HG03521 (cell line): ENCODE measurements at regions not wholly inside any gene's neighbourhood (a gene's known extent, or its start where the extent isn't known, plus 50 kb on each side); places are given as distances from the start of the nearest gene placed in this dataset.

Experiments used
- ATAC-seq: cut with Tn5 transposase; IDR thresholded peaks from one replicate; pipeline ENCODE4 v1.9.1; 2021; ENCODE audit warnings: mild to moderate bottlenecking, moderate library complexity; ENCODE audit not compliant: unreplicated experiment

- no peak for ATAC-seq
Measured at GRCh38 chr3:25032344-25032743, 395.7 kb upstream of the RARB start.

- peak; percentile 72 for ATAC-seq
Measured at GRCh38 chr3:25033407-25034029, 394.5 kb upstream of the RARB start.

- ATAC-seq, result no peak
Measured at GRCh38 chr3:25035526-25035925, 392.5 kb upstream of the RARB start.

- ATAC-seq, result no peak
Measured at GRCh38 chr3:25036633-25037032, 391.4 kb upstream of the RARB start.

GRCh38 chr3:25037049-25037547 is 391.0 kb upstream of the RARB start:
- no peak for ATAC-seq

- ATAC-seq, result no peak
Measured at GRCh38 chr3:25038271-25038670, 389.8 kb upstream of the RARB start.

- no peak for ATAC-seq
Measured at GRCh38 chr3:25038922-25039321, 389.1 kb upstream of the RARB start.

GRCh38 chr3:25040748-25041147 is 387.3 kb upstream of the RARB start:
- ATAC-seq, result no peak

GRCh38 chr3:25041871-25042584 is 386.0 kb upstream of the RARB start:
- ATAC-seq, result no peak

GRCh38 chr3:25043177-25043576 is 384.9 kb upstream of the RARB start:
- no peak for ATAC-seq

- no peak for ATAC-seq
Measured at GRCh38 chr3:25043749-25044148, 384.3 kb upstream of the RARB start.

GRCh38 chr3:25044762-25045710 is 383.0 kb upstream of the RARB start:
- no peak for ATAC-seq

GRCh38 chr3:25046911-25047771 is 380.9 kb upstream of the RARB start:
- ATAC-seq, result no peak

- ATAC-seq, result no peak
Measured at GRCh38 chr3:25049304-25049703, 378.8 kb upstream of the RARB start.

- no peak for ATAC-seq
Measured at GRCh38 chr3:25053360-25053759, 374.7 kb upstream of the RARB start.

GRCh38 chr3:25056036-25056755 is 371.9 kb upstream of the RARB start:
- no peak for ATAC-seq

- ATAC-seq, result no peak
Measured at GRCh38 chr3:25056803-25057351, 371.2 kb upstream of the RARB start.

- ATAC-seq, result no peak
Measured at GRCh38 chr3:25057379-25057778, 370.7 kb upstream of the RARB start.

- ATAC-seq, result no peak
Measured at GRCh38 chr3:25064681-25065080, 363.4 kb upstream of the RARB start.

- ATAC-seq, result no peak
Measured at GRCh38 chr3:25069970-25070369, 358.1 kb upstream of the RARB start.
